GM12878 (cell line): ENCODE measurements at regions not wholly inside any gene's neighbourhood (a gene's known extent, or its start where the extent isn't known, plus 50 kb on each side); places are given as distances from the start of the nearest gene placed in this dataset.

ENCODE experiments used
- ATAC-seq: fragments of 200-7000 bp; cut with Tn5 transposase; 3 replicates; pipeline ENCODE4 v1.9.1; 2020; ENCODE audit warnings: mild to moderate bottlenecking, moderate library complexity
- BruUV-seq: library from RNA; stranded (reverse); fragments of 400-500 nt; replicated peaks from 2 replicates; lab custom pipeline; 2021; lab: Mats Ljungman, UMichigan
- CTCF ChIA-PET: fragments of 300-600 bp; sonication (Branson Sonifier 250); formaldehyde crosslinking; extraction: SDS; loops from one replicate; lab custom pipeline; 2021; ENCODE audit warnings: inconsistent platforms; lab: Yijun Ruan, JAX
- POLR2A ChIA-PET: fragments of 350-600 bp; formaldehyde crosslinking; extraction: SDS; loops from one replicate; lab custom pipeline; 2021; ENCODE audit warnings: inconsistent platforms; lab: Charles Lee
- RAD21 ChIA-PET: fragments of 300-600 bp; sonication (Branson Sonifier 250); formaldehyde crosslinking; loops from one replicate; lab custom pipeline; 2023; ENCODE audit warnings: antibody characterized with exemption; ENCODE audit not compliant: unreplicated experiment; lab: Charles Lee
- SMC1A ChIA-PET: fragments of 300-600 bp; sonication (Branson Sonifier 250); formaldehyde crosslinking; loops from one replicate; lab custom pipeline; 2023; ENCODE audit not compliant: unreplicated experiment, uncharacterized antibody; lab: Charles Lee
- DNase-seq: peaks from one replicate; pipeline ENCODE4 v3.0.0-alpha.2; 2011; ENCODE audit warnings: low read depth, low spot score
- FAIRE-seq: peaks from 3 replicates; lab custom pipeline; 2011; peaks lifted over from hg19 to GRCh38; lab: Jason Lieb, UNC
- H2AFZ ChIP-seq: 2 replicates; pipeline ENCODE4 v1.6.0; 2011; ENCODE audit warnings: low read depth, low read length, control low read depth; ENCODE audit not compliant: control insufficient read depth
- H3K27ac ChIP-seq: 2 replicates; pipeline ENCODE4 v1.5.1; 2011; ENCODE audit warnings: control low read depth; ENCODE audit not compliant: control insufficient read depth, insufficient read depth
- H3K27me3 ChIP-seq, 2 experiments: replicated peaks in 1 of 2; 2 replicates each; pipeline versions ENCODE4 v1.6.0 to v1.6.1; 2011; ENCODE audit warnings: low read length in 1 of 2; ENCODE audit not compliant: control insufficient read depth in 2 of 2, insufficient read depth in 2 of 2
- H3K36me3 ChIP-seq, 2 experiments: 2 replicates each; pipeline ENCODE4 v1.5.1; 2011; ENCODE audit warnings: low read length in 1 of 2; ENCODE audit not compliant: control insufficient read depth in 2 of 2, insufficient read depth in 2 of 2
- H3K4me1 ChIP-seq: 2 replicates; pipeline ENCODE4 v1.6.1; 2011; ENCODE audit warnings: mild to moderate bottlenecking, low read length, moderate library complexity, mixed read lengths; ENCODE audit not compliant: control insufficient read depth, insufficient read depth
- H3K4me2 ChIP-seq: 2 replicates; pipeline ENCODE4 v1.6.0; 2011; ENCODE audit warnings: control low read depth; ENCODE audit not compliant: control insufficient read depth, insufficient read depth
- H3K4me3 ChIP-seq: fragments of 200-600 bp; sonication (generic); 2 replicates; pipeline ENCODE4 v1.5.1; 2016
- H3K79me2 ChIP-seq: 2 replicates; pipeline ENCODE4 v1.6.0; 2011; ENCODE audit warnings: low read length; ENCODE audit not compliant: control insufficient read depth, insufficient read depth
- H3K9ac ChIP-seq: 2 replicates; pipeline ENCODE4 v1.8.0; 2011; ENCODE audit warnings: low read length, control low read depth, mixed read lengths; ENCODE audit not compliant: control insufficient read depth, insufficient read depth
- H3K9me3 ChIP-seq: replicated peaks from 3 replicates; pipeline ENCODE4 v1.5.1; 2011; ENCODE audit warnings: mild to moderate bottlenecking, low read length; ENCODE audit not compliant: control insufficient read depth, insufficient read depth
- H4K20me1 ChIP-seq: 2 replicates; pipeline ENCODE4 v1.6.0; 2011; ENCODE audit not compliant: control insufficient read depth, insufficient read depth
- CEBPB ChIP-seq, 2 experiments: fragments of 150-350 bp in 1 of 2; IDR thresholded peaks; 2 replicates each; pipeline ENCODE4 v1.6.1; 2012 to 2014; ENCODE audit warnings: low read depth in 2 of 2, low read length in 2 of 2, borderline replicate concordance in 1 of 2, inconsistent platforms in 1 of 2
- EED ChIP-seq: sonication (generic); IDR thresholded peaks from 2 replicates; pipeline ENCODE4 v1.6.1; 2016; ENCODE audit warnings: antibody characterized with exemption, low read depth
- HDGF ChIP-seq: fragments of 450-650 bp; IDR thresholded peaks from 2 replicates; pipeline ENCODE4 v1.6.1; 2016; ENCODE audit warnings: antibody characterized with exemption
- MEF2B ChIP-seq: fragments of 450-650 bp; IDR thresholded peaks from 2 replicates; pipeline ENCODE4 v1.6.1; 2018; ENCODE audit warnings: mild to moderate bottlenecking, moderate library complexity; ENCODE audit not compliant: partially characterized antibody, poor library complexity, severe bottlenecking
- MYB ChIP-seq: fragments of 150-350 bp; IDR thresholded peaks from 2 replicates; pipeline ENCODE4 v1.6.1; 2014; ENCODE audit warnings: mild to moderate bottlenecking, low read depth, low read length, borderline replicate concordance
- MYC ChIP-seq: IDR thresholded peaks from 2 replicates; pipeline ENCODE4 v1.6.1; 2011; ENCODE audit warnings: mild to moderate bottlenecking, low read length, moderate library complexity, inconsistent platforms; ENCODE audit not compliant: insufficient read depth, insufficient replicate concordance, insufficient read length, severe bottlenecking
- NFYA ChIP-seq: IDR thresholded peaks from 2 replicates; pipeline ENCODE4 v1.6.1; 2011; ENCODE audit warnings: low read depth, mild to moderate bottlenecking, low read length, improper control_type of control experiment, borderline replicate concordance
- PAX5 ChIP-seq: IDR thresholded peaks from 2 replicates; pipeline ENCODE4 v1.6.1; 2011; ENCODE audit warnings: low read depth, low read length, borderline replicate concordance
- POU2F2 ChIP-seq: IDR thresholded peaks from 3 replicates; pipeline ENCODE4 v1.6.1; 2011; ENCODE audit warnings: low read depth, mild to moderate bottlenecking, low read length, borderline replicate concordance
- REST ChIP-seq: IDR thresholded peaks from 2 replicates; pipeline ENCODE4 v1.6.1; 2012; ENCODE audit warnings: mild to moderate bottlenecking, low read depth, low read length
- SIX5 ChIP-seq: IDR thresholded peaks from 2 replicates; pipeline ENCODE4 v1.6.1; 2011; ENCODE audit warnings: mild to moderate bottlenecking, low read depth, low read length, moderate library complexity; ENCODE audit not compliant: severe bottlenecking
- SPI1 ChIP-seq: IDR thresholded peaks from 2 replicates; pipeline ENCODE4 v1.6.1; 2011; ENCODE audit warnings: low read depth, mild to moderate bottlenecking, low read length, moderate library complexity, borderline replicate concordance; ENCODE audit not compliant: insufficient read depth
- YY1 ChIP-seq: IDR thresholded peaks from 2 replicates; pipeline ENCODE4 v1.6.1; 2011; ENCODE audit warnings: low read depth, mild to moderate bottlenecking, low read length
- ZNF207 ChIP-seq: fragments of 450-650 bp; IDR thresholded peaks from 2 replicates; pipeline ENCODE4 v1.6.1; 2014; ENCODE audit warnings: antibody characterized with exemption, mild to moderate bottlenecking, borderline replicate concordance
- ZNF622 ChIP-seq: fragments of 450-650 bp; IDR thresholded peaks from 2 replicates; pipeline ENCODE4 v1.6.1; 2017; ENCODE audit warnings: mild to moderate bottlenecking, inconsistent platforms
- ZNF687 ChIP-seq: fragments of 450-650 bp; IDR thresholded peaks from 2 replicates; pipeline ENCODE4 v1.6.1; 2017; ENCODE audit warnings: mild to moderate bottlenecking, moderate library complexity
- WGBS: methylation state at CpG from one replicate; pipeline ENCODE4 v1.1.6; 2016; ENCODE audit warnings: low lambda C conversion rate; ENCODE audit not compliant: insufficient replicate concordance, insufficient coverage; ENCODE audit errors: missing lambda C conversion rate; 5-methylcytosine and 5-hydroxymethylcytosine counted together
- in situ Hi-C: fragments of 300-500 bp; cut with MboI; formaldehyde crosslinking; loops from 9 replicates; pipeline ENCODE4 v1.14.3; 2018; ENCODE audit warnings: mixed read lengths
- intact Hi-C: fragments of 100-400 bp; cut with micrococcal nuclease; formaldehyde crosslinking; loops from one replicate; pipeline ENCODE4 v1.14.2; 2022; ENCODE audit not compliant: unreplicated experiment

GRCh38 chr13:71219698-71220415, 647.1 kb downstream of the DACH1 start:
- H4K20me1 ChIP-seq: no peaks in the 10 kb centered on the region
- 34% methylated on average over 8 of the region's 8 CpGs for WGBS
- H2AFZ ChIP-seq: no peak overlapping the region
- in situ Hi-C loops (no loop called here), intact Hi-C loops (loop anchor here (1.0 to 10.0 kb wide), 2 partner anchors 258 to 595 kb away; no protein-coding TSS in a partner anchor)
- no TSS peak for BruUV-seq
- no peak overlapping the region for H3K27ac ChIP-seq
- H3K4me3 ChIP-seq: no peak overlapping the region
- ATAC-seq (no peak), FAIRE-seq (no peak), DNase-seq (no peak)
- ChIA-PET RAD21 (no interaction called here), SMC1A (no interaction called here), POLR2A (no interaction called here), CTCF (interaction anchor here (1.2 to 1.5 kb wide), 2 partner anchors 9 to 259 kb away, joined by 3 to 5 read pairs; no protein-coding TSS in a partner anchor)
- H3K79me2 ChIP-seq: no peaks in the 10 kb centered on the region
- no peak overlapping the region for H3K9ac ChIP-seq
- H3K27me3 ChIP-seq: no peaks in the 10 kb centered on the region
- no peak overlapping the region for H3K4me2 ChIP-seq
- no peaks in the 10 kb centered on the region for H3K4me1 ChIP-seq
- no peaks in the 10 kb centered on the region for H3K36me3 ChIP-seq
- H3K9me3 ChIP-seq: no peaks in the 10 kb centered on the region
- no peak for TF ChIP-seq CEBPB (IDR thresholded peaks at IDR 0.05; ENCODE audit: borderline replicate concordance in 1 of 2, low read depth in 2 of 2, low read length in 2 of 2)
- no peak for TF ChIP-seq POU2F2
- no peak for TF ChIP-seq MYB
- no peak for TF ChIP-seq ZNF207
- no peak for TF ChIP-seq REST
- TF ChIP-seq MEF2B: no peak
- TF ChIP-seq SIX5: no peak
- no peak for TF ChIP-seq SPI1
- TF ChIP-seq MYC: no peak
- TF ChIP-seq ZNF622: no peak
- TF ChIP-seq ZNF687: no peak
- no peak for TF ChIP-seq NFYA
- no peak for TF ChIP-seq HDGF
- TF ChIP-seq EED: no peak
- no peak for TF ChIP-seq PAX5
- TF ChIP-seq YY1: no peak
